ENCODE measurements at regions not wholly inside any gene's neighbourhood (a gene's known extent, or its start where the extent isn't known, plus 50 kb on each side); places are given as distances from the start of the nearest gene placed in this dataset.
A peak's percentile ranks its signal among the peaks of the same experiment; 100 is the strongest.
"Not testable (repeated sequence)": the region's sequence is repeated elsewhere in the genome, so short reads cannot be mapped to it uniquely, and the experiment has no call there.

- no peak for DNase-seq (ENCODE audit: low spot score)
These were observed 106.4 kb downstream of the BRD1 start for GRCh38 chr22:49721211-49721763.

DNA sequence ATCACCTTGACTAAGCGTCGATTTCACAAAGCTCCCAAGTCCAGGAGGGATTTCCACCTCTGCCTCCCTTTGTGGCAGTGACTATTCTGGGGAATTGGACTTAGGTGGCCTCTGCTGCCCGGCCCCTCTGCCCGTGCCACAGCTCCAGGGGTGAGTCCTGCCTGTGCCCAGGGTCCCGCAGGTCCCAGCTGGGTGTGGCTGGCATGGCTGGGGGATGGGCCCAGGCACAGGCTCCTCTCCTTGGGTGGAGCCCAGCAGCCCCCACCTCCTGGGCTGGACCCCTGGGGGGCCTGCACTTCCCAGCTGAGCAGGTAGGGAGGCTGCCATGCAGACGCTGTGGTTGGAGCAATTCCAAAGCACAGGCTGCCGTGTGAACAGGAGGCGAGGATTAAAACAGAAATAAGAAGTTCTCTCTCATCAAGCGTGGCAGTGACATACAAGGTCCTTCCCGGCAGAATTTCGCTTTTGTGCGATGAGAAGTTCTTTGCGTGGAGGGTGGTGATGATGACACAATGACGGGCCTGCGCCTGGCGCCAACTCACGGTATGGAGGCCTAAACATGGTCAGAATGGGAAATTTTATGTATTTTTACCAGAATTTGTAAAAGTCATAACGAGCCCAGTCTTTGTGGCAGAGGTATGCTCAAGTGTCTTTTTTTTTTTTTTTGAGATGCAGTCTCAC, 107.3 kb downstream of the BRD1 start:
- no peak for DNase-seq (ENCODE audit: low spot score)

GRCh38 chr22:49719046-49719445, 108.6 kb downstream of the BRD1 start:
- no peak for DNase-seq (ENCODE audit: low spot score)

- no peak for DNase-seq (ENCODE audit: low spot score)
These were observed 109.3 kb downstream of the BRD1 start for GRCh38 chr22:49718396-49718795.

DNA sequence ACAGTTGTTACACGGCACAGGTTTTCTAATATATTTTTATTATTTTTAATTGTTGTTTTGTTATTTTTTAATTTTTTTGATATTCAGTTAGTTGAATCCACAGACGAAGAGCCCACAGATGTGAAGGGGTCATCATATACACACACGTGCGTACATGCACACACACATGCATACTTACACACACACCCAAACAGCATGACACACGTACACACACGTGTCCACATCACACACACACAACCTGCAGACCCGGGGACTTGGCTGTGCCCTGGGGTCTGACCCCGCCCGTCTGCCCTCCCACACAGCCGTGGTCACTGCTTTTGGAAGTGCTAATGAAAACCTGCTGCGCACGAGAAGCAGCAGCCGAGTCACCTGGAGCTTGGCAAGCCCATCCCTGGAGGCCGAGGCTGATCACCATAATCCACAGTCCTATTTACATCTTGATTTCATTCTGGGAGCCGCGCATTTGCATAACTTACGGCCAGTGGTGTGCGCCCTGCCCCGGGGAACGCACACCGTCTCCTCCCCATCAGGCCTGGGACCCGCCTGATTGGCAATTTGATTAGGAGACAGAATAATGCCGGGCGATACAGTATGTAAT, 110.3 kb downstream of the BRD1 start:
- DNase-seq (ENCODE audit: low spot score) = no peak

DNA sequence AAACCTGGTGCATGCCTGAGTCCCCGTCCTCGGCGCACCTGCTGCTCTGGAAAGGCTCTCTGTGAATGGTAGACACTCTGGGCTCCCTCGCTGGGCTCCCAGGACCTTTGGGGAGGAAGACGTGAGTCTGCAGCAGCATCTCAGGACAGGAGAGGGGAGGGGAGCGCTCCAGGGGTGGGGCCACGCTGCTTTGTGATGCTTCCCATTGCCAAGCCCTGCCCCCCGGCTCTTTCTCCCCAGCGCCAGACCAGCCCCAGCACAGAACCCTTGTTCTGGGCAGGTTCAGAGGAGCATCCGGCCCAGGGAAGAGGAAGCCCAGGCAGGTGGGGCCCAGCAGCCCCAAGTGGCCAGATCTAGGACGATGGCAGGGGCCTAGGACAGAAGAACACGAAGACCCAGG, 111.2 kb downstream of the BRD1 start:
- DNase-seq (ENCODE audit: low spot score) = no peak

GRCh38 chr22:49715450-49715849, 112.2 kb downstream of the BRD1 start:
- no peak for DNase-seq (ENCODE audit: low spot score)

DNA sequence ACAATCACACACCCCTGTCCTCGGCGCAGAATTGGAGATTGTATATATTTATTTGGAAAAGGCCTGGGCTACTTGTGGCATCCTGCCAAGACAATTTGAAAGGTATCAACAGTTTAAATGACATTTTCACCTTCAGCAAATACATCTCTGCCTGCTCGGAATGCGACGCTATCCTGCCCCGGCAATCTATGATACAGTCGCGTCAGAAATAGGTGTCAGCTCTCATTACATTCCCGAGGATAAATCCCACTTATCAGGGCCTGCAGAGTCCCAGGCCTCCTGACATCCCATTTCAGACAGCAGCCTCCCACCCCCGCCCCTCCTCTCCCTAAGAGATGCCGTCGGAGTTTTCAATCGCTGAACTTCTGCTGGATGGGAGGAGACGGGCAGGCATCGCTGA, 114.7 kb downstream of the BRD1 start:
- DNase-seq (ENCODE audit: low spot score) = no peak

GRCh38 chr22:49712195-49712791, 115.4 kb downstream of the BRD1 start:
- DNase-seq (ENCODE audit: low spot score) = peak; percentile 92

GRCh38 chr22:49710746-49711145, 116.9 kb downstream of the BRD1 start:
- no peak for DNase-seq (ENCODE audit: low spot score)

DNA sequence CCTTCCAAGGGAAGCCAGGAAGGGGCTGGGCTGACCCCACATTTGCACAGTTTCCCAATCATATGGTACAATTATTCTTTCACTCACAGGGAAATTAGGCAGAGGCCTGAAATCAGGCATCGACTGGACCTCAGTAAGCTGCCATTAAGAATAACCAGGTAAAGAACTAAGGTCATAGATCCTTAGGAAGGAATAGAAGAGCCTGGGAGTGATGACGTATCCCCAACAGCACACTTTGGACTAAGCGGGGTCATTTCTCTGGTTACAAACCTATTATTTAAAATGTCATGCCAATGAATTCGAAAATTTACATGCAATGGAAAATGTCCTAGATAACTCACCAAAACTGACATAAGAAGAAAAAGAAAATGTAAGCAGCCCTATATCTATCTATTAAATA, 118.2 kb downstream of the BRD1 start:
- DNase-seq (ENCODE audit: low spot score) = no peak

DNA sequence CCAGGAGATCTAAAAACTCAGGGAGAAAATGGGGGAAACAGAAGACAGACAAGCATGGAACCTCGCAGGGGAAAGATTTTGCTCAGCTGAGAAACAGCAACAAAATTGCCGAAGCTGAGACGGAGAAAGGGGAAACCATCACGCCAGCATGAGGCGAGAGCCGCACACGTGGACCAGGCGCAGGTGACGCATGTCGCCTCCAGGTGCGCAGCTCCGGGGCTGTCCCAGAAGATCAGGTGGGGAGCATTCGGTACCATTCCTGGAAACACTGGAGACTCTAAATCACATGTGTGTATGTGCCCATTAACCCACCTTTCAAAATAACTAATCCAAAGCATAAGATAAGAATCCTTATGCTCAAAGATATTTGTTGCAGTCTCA, 121.7 kb downstream of the BRD1 start:
- DNase-seq (ENCODE audit: low spot score) = no peak

DNA sequence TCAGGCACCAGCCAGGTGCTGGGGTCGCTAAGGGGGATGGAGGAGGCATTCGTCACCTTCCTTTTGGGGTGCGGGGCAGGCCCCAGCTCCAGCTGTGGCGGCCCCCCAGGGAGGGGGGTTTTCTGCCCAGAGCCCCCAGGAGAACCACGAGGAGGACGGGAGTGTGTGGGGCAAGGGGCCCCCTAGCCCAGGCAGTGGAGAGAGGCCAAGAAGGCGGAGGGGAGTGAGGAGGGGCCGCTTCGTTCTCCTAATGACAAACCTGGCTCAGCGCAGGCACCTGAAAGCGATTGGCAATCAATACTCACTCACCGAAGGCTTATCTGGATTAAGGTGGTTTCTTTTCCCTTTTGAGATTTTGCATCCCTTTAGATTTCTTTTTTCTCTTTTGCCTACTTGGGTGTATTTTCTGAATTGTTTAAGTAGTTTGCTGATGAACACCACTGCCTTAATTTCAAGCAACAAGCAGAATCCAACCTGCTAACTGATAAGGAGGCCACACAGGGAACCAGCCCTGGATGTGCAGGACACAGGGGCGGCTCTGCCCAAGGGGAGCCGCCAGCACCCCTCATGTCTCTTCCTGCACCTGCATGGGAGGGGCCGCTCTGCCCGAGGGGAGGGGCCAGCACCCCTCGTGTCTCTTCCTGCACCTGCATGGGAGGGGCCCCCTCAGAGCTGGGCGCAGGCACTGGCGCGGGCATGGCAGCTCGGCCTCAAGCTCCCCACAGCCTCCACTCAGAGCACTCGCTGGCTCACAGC, 122.3 kb downstream of the BRD1 start:
- DNase-seq (ENCODE audit: low spot score) = no peak

GRCh38 chr22:49704345-49705215, 123.1 kb downstream of the BRD1 start:
- no peak for DNase-seq (ENCODE audit: low spot score)

- DNase-seq (ENCODE audit: low spot score) = no peak
These were observed 123.7 kb downstream of the BRD1 start for GRCh38 chr22:49703990-49704344.

DNA sequence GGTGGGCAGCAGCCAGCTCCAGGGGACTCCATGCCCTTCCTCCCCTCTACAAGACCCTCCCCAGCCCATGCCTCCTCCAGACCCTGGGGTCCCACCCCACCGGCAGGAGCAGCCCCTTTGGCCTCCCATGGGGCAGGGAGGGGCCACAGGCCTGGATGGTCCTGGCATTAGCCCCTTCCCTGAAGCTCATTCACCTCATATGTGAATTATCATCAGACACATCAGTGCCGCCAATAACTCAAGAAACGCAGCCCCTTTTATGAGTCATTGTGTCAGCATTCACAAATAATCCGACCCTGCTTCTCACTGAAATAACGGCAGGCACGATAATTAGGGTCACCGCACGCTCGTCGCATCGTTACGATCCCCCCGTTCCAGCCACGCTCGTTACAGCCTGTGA, 124.2 kb downstream of the BRD1 start:
- DNase-seq (ENCODE audit: low spot score) = no peak

GRCh38 chr22:49702068-49702397, 125.6 kb downstream of the BRD1 start:
- DNase-seq (ENCODE audit: low spot score) = no peak

DNA sequence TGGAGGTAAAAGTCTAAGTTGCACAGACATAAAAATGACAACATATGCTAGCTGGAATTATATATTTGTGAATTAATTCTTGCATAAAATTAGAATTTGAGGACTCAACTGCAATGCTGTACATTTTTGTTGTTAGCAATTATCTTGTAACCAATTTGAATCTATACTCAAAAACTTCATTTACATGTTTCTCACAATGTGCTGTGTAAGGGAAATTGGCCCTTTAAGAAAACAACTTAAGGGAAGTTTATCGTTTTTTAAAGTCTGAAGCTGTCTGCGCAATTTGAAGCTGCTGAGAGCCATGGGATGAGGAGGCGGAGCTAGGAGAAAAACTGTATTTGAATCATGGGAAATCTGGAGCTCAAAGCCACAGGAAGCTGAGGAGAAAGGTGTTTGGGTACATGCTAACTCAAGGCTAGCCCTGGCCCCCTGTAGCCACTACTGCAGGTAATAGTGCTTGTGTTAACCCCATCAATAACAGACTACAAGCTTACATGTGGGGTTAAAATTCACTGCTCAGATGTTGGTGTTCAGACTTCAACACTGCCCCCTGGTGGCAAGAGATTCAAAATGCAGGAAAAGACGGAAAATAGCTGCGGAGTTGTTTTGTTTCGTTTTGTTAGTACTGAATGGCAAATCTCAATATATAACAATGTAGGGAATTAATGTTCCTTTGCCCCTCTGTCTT, 126.1 kb downstream of the BRD1 start:
- DNase-seq (ENCODE audit: low spot score) = peak; percentile 68

GRCh38 chr22:49699928-49700498, 127.7 kb downstream of the BRD1 start:
- no peak for DNase-seq (ENCODE audit: low spot score)

DNA sequence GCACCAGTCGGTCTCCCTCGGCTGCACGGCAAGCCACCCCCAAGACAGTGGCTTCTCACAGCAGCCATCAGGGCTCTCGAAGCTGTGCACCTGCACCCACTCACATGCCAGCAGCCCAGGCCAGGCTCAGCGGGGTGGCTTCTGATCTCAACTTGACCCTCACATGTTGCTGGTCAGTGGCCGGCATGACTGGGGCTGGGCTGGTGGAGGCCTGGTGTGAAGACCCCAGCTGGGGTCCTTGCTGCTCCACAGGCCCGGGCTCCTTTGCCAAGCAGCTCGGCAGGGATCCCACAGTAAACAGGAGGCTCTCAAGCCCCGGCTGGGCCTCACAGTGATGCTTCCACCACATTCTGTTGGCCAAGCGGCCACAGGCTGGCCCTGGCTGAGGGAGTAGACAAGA, 128.2 kb downstream of the BRD1 start:
- DNase-seq (ENCODE audit: low spot score) = no peak

- DNase-seq (ENCODE audit: low spot score) = not testable (repeated sequence)
These were observed 129.1 kb downstream of the BRD1 start for GRCh38 chr22:49698616-49699015.

Measured in iPS-NIHi11 (cell line).